Liver (tissue), 3 donors: ENCODE measurements at regions not wholly inside any gene's neighbourhood (a gene's known extent, or its start where the extent isn't known, plus 50 kb on each side); places are given as distances from the start of the nearest gene placed in this dataset.

Source experiments
- ATF3 ChIP-seq: IDR thresholded peaks from 2 replicates; pipeline ENCODE4 v1.6.1; 2016; ENCODE audit warnings: antibody characterized with exemption
- CTCF ChIP-seq: fragments of 150-350 bp; IDR thresholded peaks from 2 replicates; pipeline ENCODE4 v1.5.1; 2017; ENCODE audit warnings: improper control_type of control experiment, low read depth, low read length; ENCODE audit not compliant: missing input control
- HNF4A ChIP-seq, 2 donors: conservative IDR thresholded peaks; 2 replicates each; pipeline ENCODE4 v1.6.1; 2016; ENCODE audit warnings: antibody characterized with exemption in 2 of 2, mild to moderate bottlenecking in 2 of 2
- HNF4G ChIP-seq: IDR thresholded peaks from 2 replicates; pipeline ENCODE4 v1.6.1; 2016; ENCODE audit warnings: antibody characterized with exemption
- JUND ChIP-seq, 2 donors: IDR thresholded peaks; 2 replicates each; pipeline ENCODE4 v1.6.1; 2016; ENCODE audit warnings: antibody characterized with exemption in 2 of 2
- MAX ChIP-seq: IDR thresholded peaks from 2 replicates; pipeline ENCODE4 v1.6.1; 2016; ENCODE audit warnings: antibody characterized with exemption
- NR2F2 ChIP-seq: IDR thresholded peaks from 2 replicates; pipeline ENCODE4 v1.6.1; 2016; ENCODE audit warnings: antibody characterized with exemption
- RAD21 ChIP-seq, 2 donors: IDR thresholded peaks; 2 replicates each; pipeline ENCODE4 v1.6.1; 2016; ENCODE audit warnings: antibody characterized with exemption in 2 of 2, mild to moderate bottlenecking in 2 of 2
- REST ChIP-seq: IDR thresholded peaks from 2 replicates; pipeline ENCODE4 v1.6.1; 2016; ENCODE audit warnings: antibody characterized with exemption, mild to moderate bottlenecking
- RXRA ChIP-seq, 2 donors: IDR thresholded peaks; 2 replicates each; pipeline ENCODE4 v1.6.1; 2017 to 2018; ENCODE audit warnings: antibody characterized with exemption in 2 of 2, mild to moderate bottlenecking in 1 of 2
- SP1 ChIP-seq: IDR thresholded peaks from 2 replicates; pipeline ENCODE4 v1.6.1; 2018; ENCODE audit warnings: antibody characterized with exemption, mild to moderate bottlenecking
- TAF1 ChIP-seq: conservative IDR thresholded peaks from 2 replicates; pipeline ENCODE4 v1.6.1; 2016; ENCODE audit warnings: antibody characterized with exemption, mild to moderate bottlenecking
- YY1 ChIP-seq: IDR thresholded peaks from 2 replicates; pipeline ENCODE4 v1.6.1; 2016; ENCODE audit warnings: antibody characterized with exemption, mild to moderate bottlenecking
- ZBTB33 ChIP-seq: IDR thresholded peaks from 2 replicates; pipeline ENCODE4 v1.6.1; 2016; ENCODE audit warnings: antibody characterized with exemption
- donor health status: healthy.
- donor health status: healthy.

- TF ChIP-seq ZBTB33, result no peak
- no peak for TF ChIP-seq CTCF
- no peak for TF ChIP-seq HNF4A (conservative IDR thresholded peaks at IDR 0.05)
- TF ChIP-seq YY1, result no peak
- TF ChIP-seq NR2F2, result no peak
- no peak for TF ChIP-seq TAF1
- TF ChIP-seq SP1, result no peak
- TF ChIP-seq HNF4G, result no peak
- TF ChIP-seq JUND (IDR thresholded peaks at IDR 0.05), result no peak
- no peak for TF ChIP-seq RXRA (IDR thresholded peaks at IDR 0.05)
- no peak for TF ChIP-seq ATF3
- TF ChIP-seq MAX, result no peak
- TF ChIP-seq RAD21 (IDR thresholded peaks at IDR 0.05), result no peak
- no peak for TF ChIP-seq REST
Measured at GRCh38 chr9:134538856-134539566, 102.6 kb upstream of the COL5A1 start.
